ENCODE measurements at regions not wholly inside any gene's neighbourhood (a gene's known extent, or its start where the extent isn't known, plus 50 kb on each side); places are given as distances from the start of the nearest gene placed in this dataset.

DNA sequence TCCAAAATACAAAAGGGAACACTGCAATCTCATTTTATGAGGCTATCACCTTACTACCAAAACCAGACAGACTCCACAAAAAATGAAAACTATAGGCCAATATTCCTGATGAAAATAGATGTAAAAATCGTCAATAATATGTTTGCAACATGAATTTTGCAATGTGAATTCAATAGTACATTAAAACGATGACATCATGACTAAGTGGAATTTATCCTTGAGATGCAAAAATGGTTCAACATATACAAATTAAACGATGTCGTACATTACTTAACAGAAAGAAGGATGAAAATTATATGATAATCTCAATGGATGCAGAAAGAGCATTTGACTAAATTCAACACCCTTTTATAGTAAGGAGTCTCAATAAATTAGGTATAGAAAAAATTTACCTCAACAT lies 123.0 kb downstream of the AREG start:
- TF ChIP-seq, protein P1, sequence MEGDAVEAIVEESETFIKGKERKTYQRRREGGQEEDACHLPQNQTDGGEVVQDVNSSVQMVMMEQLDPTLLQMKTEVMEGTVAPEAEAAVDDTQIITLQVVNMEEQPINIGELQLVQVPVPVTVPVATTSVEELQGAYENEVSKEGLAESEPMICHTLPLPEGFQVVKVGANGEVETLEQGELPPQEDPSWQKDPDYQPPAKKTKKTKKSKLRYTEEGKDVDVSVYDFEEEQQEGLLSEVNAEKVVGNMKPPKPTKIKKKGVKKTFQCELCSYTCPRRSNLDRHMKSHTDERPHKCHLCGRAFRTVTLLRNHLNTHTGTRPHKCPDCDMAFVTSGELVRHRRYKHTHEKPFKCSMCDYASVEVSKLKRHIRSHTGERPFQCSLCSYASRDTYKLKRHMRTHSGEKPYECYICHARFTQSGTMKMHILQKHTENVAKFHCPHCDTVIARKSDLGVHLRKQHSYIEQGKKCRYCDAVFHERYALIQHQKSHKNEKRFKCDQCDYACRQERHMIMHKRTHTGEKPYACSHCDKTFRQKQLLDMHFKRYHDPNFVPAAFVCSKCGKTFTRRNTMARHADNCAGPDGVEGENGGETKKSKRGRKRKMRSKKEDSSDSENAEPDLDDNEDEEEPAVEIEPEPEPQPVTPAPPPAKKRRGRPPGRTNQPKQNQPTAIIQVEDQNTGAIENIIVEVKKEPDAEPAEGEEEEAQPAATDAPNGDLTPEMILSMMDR (IDR thresholded peaks at IDR 0.05): no peak
- no peak for TF ChIP-seq POLR2A (IDR thresholded peaks at IDR 0.05)
